ENCODE measurements at regions not wholly inside any gene's neighbourhood (a gene's known extent, or its start where the extent isn't known, plus 50 kb on each side); places are given as distances from the start of the nearest gene placed in this dataset.
"Not testable (repeated sequence)": the region's sequence is repeated elsewhere in the genome, so short reads cannot be mapped to it uniquely, and the experiment has no call there.

DNA sequence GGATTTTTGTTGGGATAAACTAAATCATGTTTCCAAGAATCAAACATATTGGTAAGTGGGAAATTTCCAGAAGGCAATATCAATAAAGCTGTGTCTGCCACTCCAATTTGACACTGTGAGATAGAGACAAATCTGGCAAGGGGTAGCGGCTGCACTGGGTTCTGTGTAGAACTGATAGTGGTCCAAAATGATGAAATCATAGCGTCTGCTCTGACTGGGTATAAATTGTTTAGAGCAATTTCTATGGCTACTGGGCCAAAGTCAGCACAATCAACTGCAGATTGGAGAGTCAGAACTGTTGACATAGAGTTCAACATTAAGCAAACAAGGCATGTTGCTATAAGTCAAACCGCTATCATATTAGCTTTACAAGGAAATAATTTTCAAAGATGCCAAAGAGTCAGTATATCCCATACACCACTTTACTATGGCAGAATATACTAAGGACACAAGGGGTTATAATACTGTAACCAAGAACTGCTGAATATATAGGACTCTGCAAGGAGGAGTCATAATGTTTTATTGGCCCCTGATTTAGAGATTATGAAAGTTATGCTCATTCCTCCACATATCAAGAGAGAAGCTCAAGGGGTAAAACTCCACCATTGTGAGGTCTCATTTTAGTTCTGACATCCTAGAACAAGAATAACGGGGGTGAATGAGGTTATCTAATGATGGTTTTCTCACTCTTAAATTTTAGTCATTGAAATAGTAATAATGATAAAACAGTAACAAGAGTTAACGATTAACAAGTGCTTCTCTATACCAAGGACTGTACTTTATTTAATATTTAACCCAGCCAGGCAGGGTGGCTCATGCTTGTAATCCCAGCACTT is 309.7 kb upstream of the GADL1 start:
- CTCF ChIA-PET, result no interaction called here
- POLR2A ChIA-PET, result no interaction called here

DNA sequence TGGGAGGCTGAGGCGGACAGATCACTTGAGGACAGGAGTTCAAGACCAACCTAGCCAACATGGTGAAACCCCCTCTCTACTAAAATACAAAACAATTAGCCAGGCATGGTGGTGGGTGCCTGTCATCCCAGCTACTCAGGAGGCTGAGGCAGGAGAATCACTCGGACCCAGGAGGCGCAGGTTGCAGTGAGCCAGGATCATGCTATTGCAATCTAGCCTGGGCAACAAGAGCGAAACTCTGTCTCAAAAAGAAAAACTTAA is 310.3 kb upstream of the GADL1 start:
- POLR2A ChIA-PET; intact Hi-C loops (cut with micrococcal nuclease); H4K20me1 ChIP-seq (ENCODE audit: insufficient read depth): not testable (repeated sequence)

More for the DNA sequence above, 309.7 kb upstream of the GADL1 start:
- ATAC-seq, result no peak
- Histone ChIP-seq H3K9ac (ENCODE audit: low read length) (no peak overlapping the region), H3K79me2 (ENCODE audit: insufficient read depth, low read length) (no peaks in the 10 kb centered on the region), H3K9me2 (ENCODE audit: insufficient read depth) (no peaks in the 10 kb centered on the region; the same call in 1 of the 2 replicates), H3K9me3 (ENCODE audit: control insufficient read depth in 1 of 2, insufficient read depth in 1 of 2, low read depth in 1 of 2, low read length in 2 of 2) (no peaks in the 10 kb centered on the region), H3K27ac (ENCODE audit: low read depth, low read length) (no peak overlapping the region), H3K27me3 (ENCODE audit: insufficient read depth, low read length) (no peaks in the 10 kb centered on the region), H3K4me3 (replicated peaks in 1 of 2; ENCODE audit: low read depth in 1 of 2, low read length in 2 of 2) (no peak overlapping the region), H4K20me1 (ENCODE audit: insufficient read depth) (no peaks in the 10 kb centered on the region), H3K4me2 (ENCODE audit: low read length) (no peak overlapping the region), H2AFZ (ENCODE audit: low read depth, low read length, poor library complexity, severe bottlenecking) (no peak overlapping the region), H3K4me1 (ENCODE audit: control insufficient read depth in 1 of 2, insufficient read depth in 2 of 2, low read length in 2 of 2) (no peaks in the 10 kb centered on the region), H3K36me3 (ENCODE audit: control insufficient read depth in 1 of 2, insufficient read depth in 2 of 2, low read length in 2 of 2) (no peaks in the 10 kb centered on the region)
- RAD21 ChIA-PET (ENCODE audit: low non-redundant PET in 1 of 2, low total read pairs in 2 of 2, uncharacterized antibody in 2 of 2, unreplicated experiment in 2 of 2), result no interaction called here
- intact Hi-C loops (cut with micrococcal nuclease), result no loop called here
- TF ChIP-seq, protein P1, sequence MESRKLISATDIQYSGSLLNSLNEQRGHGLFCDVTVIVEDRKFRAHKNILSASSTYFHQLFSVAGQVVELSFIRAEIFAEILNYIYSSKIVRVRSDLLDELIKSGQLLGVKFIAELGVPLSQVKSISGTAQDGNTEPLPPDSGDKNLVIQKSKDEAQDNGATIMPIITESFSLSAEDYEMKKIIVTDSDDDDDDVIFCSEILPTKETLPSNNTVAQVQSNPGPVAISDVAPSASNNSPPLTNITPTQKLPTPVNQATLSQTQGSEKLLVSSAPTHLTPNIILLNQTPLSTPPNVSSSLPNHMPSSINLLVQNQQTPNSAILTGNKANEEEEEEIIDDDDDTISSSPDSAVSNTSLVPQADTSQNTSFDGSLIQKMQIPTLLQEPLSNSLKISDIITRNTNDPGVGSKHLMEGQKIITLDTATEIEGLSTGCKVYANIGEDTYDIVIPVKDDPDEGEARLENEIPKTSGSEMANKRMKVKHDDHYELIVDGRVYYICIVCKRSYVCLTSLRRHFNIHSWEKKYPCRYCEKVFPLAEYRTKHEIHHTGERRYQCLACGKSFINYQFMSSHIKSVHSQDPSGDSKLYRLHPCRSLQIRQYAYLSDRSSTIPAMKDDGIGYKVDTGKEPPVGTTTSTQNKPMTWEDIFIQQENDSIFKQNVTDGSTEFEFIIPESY (IDR thresholded peaks at IDR 0.05; ENCODE audit: extremely low read depth, insufficient replicate concordance, low read length), result no peak
- no peak for TF ChIP-seq FOSL1 (IDR thresholded peaks at IDR 0.05; ENCODE audit: low read depth)
- no peak for TF ChIP-seq EGR1 (IDR thresholded peaks at IDR 0.05; ENCODE audit: low read depth)
- TF ChIP-seq RAD21 (IDR thresholded peaks at IDR 0.05; ENCODE audit: low read depth), result no peak
- no peak for TF ChIP-seq POLR2A (IDR thresholded peaks at IDR 0.05; ENCODE audit: borderline replicate concordance, extremely low read depth, insufficient read depth, insufficient read length)
- no peak for DNase-seq (ENCODE audit: low read depth, low spot score)
- BruUV-seq (replicated peaks), result no TSS peak

More for the DNA sequence above, 310.3 kb upstream of the GADL1 start:
- BruUV-seq (replicated peaks); H3K4me3 ChIP-seq (replicated peaks in 1 of 2; ENCODE audit: low read depth in 1 of 2, low read length in 2 of 2); H3K27ac ChIP-seq (ENCODE audit: low read depth, low read length); H3K79me2 ChIP-seq (ENCODE audit: insufficient read depth, low read length); H3K4me1 ChIP-seq (ENCODE audit: control insufficient read depth in 1 of 2, insufficient read depth in 2 of 2, low read length in 2 of 2); H3K9ac ChIP-seq (ENCODE audit: low read length); H3K4me2 ChIP-seq (ENCODE audit: low read length); H3K9me2 ChIP-seq (ENCODE audit: insufficient read depth); H2AFZ ChIP-seq (ENCODE audit: low read depth, low read length, poor library complexity, severe bottlenecking); RAD21 ChIA-PET (ENCODE audit: low non-redundant PET in 1 of 2, low total read pairs in 2 of 2, uncharacterized antibody in 2 of 2, unreplicated experiment in 2 of 2); ATAC-seq; H3K27me3 ChIP-seq (ENCODE audit: insufficient read depth, low read length); CTCF ChIA-PET; H3K36me3 ChIP-seq (ENCODE audit: control insufficient read depth in 1 of 2, insufficient read depth in 2 of 2, low read length in 2 of 2); H3K9me3 ChIP-seq (ENCODE audit: control insufficient read depth in 1 of 2, insufficient read depth in 1 of 2, low read depth in 1 of 2, low read length in 2 of 2); DNase-seq (ENCODE audit: low read depth, low spot score): not testable (repeated sequence)

Data from HCT116 (cell line).